Fibroblast of pulmonary artery (primary cell): ENCODE measurements at regions not wholly inside any gene's neighbourhood (a gene's known extent, or its start where the extent isn't known, plus 50 kb on each side); places are given as distances from the start of the nearest gene placed in this dataset.

Experiments used
- DNase-seq: peaks from one replicate; pipeline ENCODE4 v3.0.0-alpha.2; 2010; ENCODE audit warnings: low read depth
- H3K4me3 ChIP-seq: replicated peaks from 2 replicates; pipeline ENCODE4 v1.5.1; 2011; ENCODE audit warnings: low read depth, mild to moderate bottlenecking, control low read depth, low read length, moderate library complexity
- CTCF ChIP-seq: IDR thresholded peaks from 2 replicates; pipeline ENCODE4 v1.5.1; 2011; ENCODE audit warnings: mild to moderate bottlenecking, control low read depth, low read length, inconsistent platforms; ENCODE audit errors: missing control alignments

- H3K4me3 ChIP-seq, result no peak overlapping the region
- DNase-seq, result no peak
- TF ChIP-seq CTCF, result no peak
Measured at GRCh38 chr11:11747570-11747969, 94.2 kb upstream of the USP47 start.

GRCh38 chr11:11746449-11746848 is 95.3 kb upstream of the USP47 start:
- DNase-seq, result no peak
- TF ChIP-seq CTCF, result no peak
- H3K4me3 ChIP-seq, result no peak overlapping the region

GRCh38 chr11:11743216-11743615 is 98.6 kb upstream of the USP47 start:
- DNase-seq, result no peak
- no peak overlapping the region for H3K4me3 ChIP-seq
- TF ChIP-seq CTCF, result no peak

- no peak overlapping the region for H3K4me3 ChIP-seq
- DNase-seq, result no peak
- no peak for TF ChIP-seq CTCF
Measured at GRCh38 chr11:11742486-11742885, 99.3 kb upstream of the USP47 start.

GRCh38 chr11:11740836-11741235 is 100.9 kb upstream of the USP47 start:
- no peak overlapping the region for H3K4me3 ChIP-seq
- TF ChIP-seq CTCF, result no peak

GRCh38 chr11:11740073-11740702 is 101.6 kb upstream of the USP47 start:
- no peak for DNase-seq
- no peak overlapping the region for H3K4me3 ChIP-seq
- TF ChIP-seq CTCF, result no peak

More at GRCh38 chr11:11740836-11741235, 100.9 kb upstream of the USP47 start:
- no peak for DNase-seq

- DNase-seq, result no peak
- no peak overlapping the region for H3K4me3 ChIP-seq
- TF ChIP-seq CTCF, result no peak
Measured at GRCh38 chr11:11738370-11738769, 103.4 kb upstream of the USP47 start.
